PC-9 (cell line): ENCODE measurements at regions not wholly inside any gene's neighbourhood (a gene's known extent, or its start where the extent isn't known, plus 50 kb on each side); places are given as distances from the start of the nearest gene placed in this dataset.
"Not testable (repeated sequence)": the region's sequence is repeated elsewhere in the genome, so short reads cannot be mapped to it uniquely, and the experiment has no call there.

Experiments
- EZH2 ChIP-seq: fragments of 200-600 bp; sonication (generic); IDR thresholded peaks from 2 replicates; pipeline ENCODE4 v1.8.0; 2017; ENCODE audit warnings: antibody characterized with exemption, low read depth
- TF ChIP-seq, protein P1 (sequence below): fragments of 200-600 bp; sonication (generic); conservative IDR thresholded peaks from 2 replicates; pipeline ENCODE4 v1.6.1; 2017; ENCODE audit warnings: mixed run types, antibody characterized with exemption, mild to moderate bottlenecking, moderate library complexity

DNA sequence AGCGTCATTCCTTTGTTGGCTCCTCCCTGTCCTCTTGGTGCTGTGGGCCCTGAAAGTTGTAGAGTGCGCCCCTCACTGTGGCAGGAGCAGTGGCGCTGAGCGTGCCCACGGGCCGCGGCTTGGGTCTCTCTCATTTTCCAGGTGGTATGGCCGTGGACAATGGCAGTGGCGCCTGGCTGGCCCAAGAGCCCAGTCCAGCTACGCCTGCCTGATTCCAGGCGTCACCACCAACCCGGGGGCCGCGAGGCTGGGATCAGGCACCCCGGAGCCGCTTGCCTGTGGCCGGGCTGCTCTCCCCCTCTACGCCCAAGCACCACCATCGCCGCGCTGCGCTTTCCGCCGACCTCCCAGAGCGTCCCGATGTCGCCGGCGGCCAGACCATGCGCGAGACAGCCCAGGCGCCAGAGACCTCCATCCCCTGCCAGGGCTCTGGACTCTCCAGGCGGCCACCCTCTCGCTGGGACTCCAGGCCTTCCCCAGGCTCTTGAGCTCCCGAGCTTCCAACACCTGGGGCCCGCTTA is 1610.1 kb downstream of the SPATA31A7 start:
- TF ChIP-seq, protein P1, sequence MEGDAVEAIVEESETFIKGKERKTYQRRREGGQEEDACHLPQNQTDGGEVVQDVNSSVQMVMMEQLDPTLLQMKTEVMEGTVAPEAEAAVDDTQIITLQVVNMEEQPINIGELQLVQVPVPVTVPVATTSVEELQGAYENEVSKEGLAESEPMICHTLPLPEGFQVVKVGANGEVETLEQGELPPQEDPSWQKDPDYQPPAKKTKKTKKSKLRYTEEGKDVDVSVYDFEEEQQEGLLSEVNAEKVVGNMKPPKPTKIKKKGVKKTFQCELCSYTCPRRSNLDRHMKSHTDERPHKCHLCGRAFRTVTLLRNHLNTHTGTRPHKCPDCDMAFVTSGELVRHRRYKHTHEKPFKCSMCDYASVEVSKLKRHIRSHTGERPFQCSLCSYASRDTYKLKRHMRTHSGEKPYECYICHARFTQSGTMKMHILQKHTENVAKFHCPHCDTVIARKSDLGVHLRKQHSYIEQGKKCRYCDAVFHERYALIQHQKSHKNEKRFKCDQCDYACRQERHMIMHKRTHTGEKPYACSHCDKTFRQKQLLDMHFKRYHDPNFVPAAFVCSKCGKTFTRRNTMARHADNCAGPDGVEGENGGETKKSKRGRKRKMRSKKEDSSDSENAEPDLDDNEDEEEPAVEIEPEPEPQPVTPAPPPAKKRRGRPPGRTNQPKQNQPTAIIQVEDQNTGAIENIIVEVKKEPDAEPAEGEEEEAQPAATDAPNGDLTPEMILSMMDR = not testable (repeated sequence)
- TF ChIP-seq EZH2 = not testable (repeated sequence)
